Activated CD4-positive, CD25-positive, alpha-beta regulatory T cell (primary cell): ENCODE measurements at regions not wholly inside any gene's neighbourhood (a gene's known extent, or its start where the extent isn't known, plus 50 kb on each side); places are given as distances from the start of the nearest gene placed in this dataset.
"Not testable (repeated sequence)": the region's sequence is repeated elsewhere in the genome, so short reads cannot be mapped to it uniquely, and the experiment has no call there.

ENCODE experiments used
- DNase-seq, 4 experiments: peaks; one replicate each; lab custom pipeline; 2025; lab: John Stamatoyannopoulos, UW

DNA sequence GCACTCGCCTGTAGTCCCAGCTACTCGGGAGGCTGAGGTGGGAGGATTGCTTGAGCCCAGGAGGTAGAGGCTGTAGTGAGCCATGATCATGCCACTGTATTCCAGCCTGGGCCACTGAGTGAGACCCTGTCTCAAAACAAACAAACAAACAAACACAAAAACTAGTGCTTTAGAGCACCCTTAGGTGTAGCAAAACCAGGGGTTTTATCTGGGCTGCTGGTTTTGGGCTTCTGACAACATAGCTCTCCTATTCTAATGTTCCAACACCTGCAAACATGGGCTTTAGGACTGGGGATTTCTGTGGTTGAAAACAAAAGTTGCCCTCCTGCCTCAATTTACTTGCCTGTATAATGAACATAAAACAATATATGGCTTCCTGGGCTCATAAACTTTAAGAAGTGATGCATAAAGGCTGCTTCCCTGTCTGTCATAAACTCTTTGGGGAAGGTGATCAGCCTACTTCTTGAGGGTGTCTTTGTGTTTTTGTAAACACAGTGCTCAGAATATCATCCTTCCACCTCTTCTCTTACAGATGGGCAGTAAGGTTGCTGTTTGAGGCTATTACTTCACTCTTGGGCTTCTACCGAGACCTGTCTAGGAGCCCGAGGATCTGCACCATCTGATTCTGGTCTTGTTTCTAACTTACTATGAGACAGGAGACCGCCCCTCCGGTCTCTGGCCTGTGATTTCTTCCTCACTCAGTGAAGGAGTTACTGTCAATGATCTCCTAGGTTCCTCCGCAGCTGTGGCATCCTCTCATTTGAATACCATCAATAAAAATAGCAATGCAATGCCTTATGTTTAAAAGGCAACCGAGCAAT, 246.5 kb downstream of the MYCN start:
- DNase-seq, result no peak

DNA sequence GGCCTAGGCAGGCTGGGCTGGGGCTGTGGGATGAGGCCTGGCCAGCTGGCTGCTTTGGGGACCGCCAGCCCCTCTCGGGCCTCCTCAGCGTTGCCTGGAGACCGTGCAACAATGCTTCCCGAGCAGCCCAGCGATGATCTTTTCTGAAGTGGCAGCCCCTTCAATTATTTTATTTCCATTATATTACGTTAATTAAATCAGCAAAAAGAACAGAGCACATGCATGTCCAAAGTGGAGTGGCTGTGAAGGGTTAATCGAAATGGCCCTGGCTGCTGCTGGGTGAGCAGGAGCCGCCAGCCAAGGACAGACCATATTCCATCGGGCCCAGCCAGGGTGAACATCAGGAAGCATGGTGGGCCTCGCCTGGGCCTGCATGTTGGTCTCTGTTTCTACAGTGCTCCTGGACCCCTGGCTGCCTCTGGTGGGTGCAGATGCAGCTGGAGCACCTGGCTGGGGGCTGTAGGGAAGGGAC, 245.5 kb downstream of the MYCN start:
- DNase-seq, result no peak

GRCh38 chr2:16184945-16185660, 244.8 kb downstream of the MYCN start:
- no peak for DNase-seq

- DNase-seq, result no peak
These were observed 244.1 kb downstream of the MYCN start for GRCh38 chr2:16184341-16184890.

- DNase-seq, result no peak
These were observed 243.0 kb downstream of the MYCN start for GRCh38 chr2:16183345-16183744.

- DNase-seq, result no peak
These were observed 242.5 kb downstream of the MYCN start for GRCh38 chr2:16182841-16183240.

- not testable (repeated sequence) for DNase-seq
These were observed 242.0 kb downstream of the MYCN start for GRCh38 chr2:16182311-16182815.

DNA sequence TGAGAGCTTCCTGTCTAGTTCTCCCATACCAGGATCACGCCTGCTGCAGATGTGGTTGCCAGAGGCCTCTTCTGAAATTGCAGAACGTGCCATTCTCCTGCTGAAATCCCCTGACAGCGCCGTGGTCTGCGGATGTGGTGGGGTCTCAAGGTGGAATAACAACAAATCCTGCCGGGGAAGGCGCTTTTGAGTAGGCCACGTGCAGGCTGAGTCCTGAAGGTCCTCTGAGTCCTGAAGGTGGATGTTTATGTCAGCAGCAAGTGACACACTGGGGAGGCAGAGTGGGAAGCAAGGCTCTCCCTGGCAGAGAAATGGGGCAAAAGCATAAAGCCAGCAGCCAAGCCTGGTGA, 241.4 kb downstream of the MYCN start:
- DNase-seq, result no peak

DNA sequence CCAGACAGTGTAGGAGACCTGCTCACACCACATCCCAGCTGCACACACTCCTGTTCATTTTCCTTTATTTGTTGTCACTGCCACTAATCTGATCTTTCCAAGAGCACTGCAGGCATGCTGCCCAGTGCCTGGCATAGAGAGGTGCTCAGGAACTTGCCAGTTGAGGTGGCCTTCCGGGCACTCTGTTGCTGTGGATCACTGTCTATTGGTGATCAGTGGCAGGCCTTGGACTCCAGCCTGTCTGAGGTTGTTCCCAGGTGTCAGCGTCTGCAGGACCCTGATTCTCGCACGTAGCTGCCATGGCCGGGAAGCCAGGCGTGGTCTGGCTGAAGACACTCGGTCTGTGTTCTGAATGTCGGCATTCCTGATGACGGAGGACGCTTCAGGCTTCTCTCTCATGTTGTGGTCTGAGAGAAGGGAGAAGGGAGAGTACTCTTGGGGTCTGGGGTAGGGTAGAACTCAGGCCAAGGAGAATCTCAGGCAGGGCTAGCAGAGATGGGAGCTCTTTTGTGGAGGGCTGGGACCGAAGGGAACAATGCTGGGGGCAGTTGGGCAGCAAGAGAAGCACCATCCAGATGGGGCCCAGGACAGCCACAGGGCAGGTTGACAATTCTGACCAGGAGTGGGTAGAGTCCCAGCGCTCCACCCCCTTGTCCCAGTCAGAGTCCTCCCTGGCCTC, 240.9 kb downstream of the MYCN start:
- DNase-seq, result no peak

DNA sequence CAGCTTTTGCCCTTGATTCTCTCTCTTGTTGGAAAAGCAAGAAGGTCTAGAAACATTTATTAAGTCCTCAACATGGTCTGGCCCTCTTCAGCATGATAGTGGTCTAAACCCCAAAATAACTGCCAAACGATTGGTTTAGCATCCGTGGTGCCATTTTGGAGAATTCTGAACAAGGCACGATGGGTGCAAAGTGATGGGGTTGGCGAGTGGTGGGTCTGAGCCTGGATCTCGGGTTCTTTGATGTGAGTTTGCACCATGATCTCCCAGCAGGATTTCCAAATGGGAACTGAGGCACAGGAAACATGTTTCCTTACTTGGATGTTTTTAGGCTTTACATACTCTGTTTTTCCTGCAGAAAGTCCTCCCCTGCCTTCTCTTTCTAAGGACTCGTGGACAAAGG, 240.3 kb downstream of the MYCN start:
- no peak for DNase-seq

- no peak for DNase-seq
These were observed 239.5 kb downstream of the MYCN start for GRCh38 chr2:16179701-16180416.

DNA sequence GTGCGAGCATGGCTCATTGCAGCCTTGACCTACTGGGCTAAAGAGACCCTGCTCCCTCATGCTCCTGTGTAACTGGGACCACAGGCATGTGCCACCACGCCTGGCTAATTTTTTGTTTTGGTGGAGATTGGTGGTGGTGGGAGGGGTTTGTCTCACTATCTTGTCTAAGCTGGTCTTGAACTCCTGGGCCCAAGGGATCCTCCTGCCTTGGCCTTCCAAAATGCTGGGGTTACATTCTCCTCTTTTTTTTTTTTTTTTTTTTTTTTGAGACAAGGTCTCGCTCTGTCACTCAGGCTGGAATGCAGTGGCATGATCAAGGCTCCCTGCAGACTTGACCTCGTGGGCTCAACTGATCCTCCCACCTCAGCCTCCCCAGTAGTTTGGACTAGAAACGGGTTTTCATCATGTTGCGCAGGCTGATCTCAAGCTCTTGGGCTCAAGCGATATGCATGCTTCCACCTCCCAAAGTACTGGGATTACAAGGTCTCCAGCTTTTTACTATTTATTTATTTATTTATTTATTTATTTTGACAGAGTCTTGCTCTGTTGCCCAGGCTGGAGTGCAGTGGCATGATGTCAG, 238.3 kb downstream of the MYCN start:
- no peak for DNase-seq

DNA sequence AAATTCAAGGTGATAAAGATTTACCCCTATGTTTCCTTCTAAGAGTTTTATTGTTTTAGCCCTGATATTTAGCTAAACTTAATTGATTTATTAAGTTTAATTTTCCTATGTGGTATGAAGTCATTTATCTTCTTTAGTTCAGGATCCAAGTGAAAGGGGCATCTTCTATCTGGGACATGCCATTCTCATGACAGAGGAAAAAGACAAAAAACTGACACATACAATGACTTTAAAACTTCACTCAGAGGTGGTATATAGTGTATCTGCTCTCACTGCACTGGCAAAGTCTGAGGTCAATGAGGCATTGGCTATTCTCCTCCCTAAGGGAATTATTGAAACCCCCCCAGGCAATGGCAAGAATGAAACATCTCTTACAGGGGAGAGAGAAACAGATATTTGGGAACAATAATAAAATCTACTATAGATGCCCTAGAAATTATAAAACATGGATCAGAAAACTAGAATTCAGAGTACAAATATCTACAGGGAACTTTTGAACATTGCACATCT, 237.4 kb downstream of the MYCN start:
- DNase-seq, result no peak

DNA sequence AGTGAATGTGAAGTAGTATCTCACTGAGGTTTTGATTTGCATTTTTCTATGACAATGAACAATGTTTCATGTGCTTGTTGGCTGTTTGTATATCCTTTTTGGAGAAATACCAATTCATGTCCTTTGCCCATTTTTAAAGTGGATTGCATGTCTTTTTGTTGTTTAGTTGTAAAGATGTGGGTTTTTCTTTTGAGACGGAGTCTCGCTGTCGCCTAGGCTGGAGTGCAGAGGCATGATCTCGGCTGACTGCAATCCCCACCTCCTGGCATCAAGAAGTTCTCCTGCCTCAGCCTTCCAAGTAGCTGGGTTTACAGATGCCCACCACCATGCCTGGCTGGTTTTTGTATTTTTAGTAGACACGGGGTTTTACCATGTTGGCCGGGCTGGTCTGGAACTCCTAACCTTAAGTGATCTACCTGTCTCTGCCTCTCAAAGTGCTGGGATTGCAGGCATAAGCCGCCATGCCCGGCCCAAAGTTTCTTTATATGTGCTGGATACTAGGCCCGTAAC, 236.7 kb downstream of the MYCN start:
- DNase-seq, result no peak

DNA sequence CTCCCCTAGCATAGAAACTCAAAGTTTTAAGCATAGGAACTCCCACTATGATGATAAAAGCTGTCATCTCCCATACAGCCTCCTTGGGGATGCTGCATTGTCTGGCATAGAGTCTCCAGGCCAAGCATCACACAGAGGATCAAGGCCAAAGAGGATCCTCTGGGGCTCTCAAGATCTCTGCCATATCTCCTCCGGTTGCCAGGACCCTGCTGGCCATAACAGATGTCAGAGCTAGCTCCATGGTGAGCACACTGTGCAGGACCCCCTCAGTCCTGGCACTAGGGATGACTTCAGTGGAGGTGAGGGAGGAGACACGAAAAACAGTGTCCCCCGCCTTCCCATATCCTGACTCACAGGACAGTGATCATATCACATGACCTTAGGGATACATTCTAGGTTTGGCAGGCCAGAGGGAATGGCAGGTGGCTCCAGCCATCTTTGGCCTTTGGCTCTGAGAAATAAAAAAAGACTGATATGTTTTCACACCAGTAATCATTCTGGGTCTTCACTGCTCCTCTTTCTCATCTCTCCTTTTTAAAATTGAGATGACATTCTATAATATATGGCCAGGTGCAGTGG, 235.0 kb downstream of the MYCN start:
- no peak for DNase-seq

DNA sequence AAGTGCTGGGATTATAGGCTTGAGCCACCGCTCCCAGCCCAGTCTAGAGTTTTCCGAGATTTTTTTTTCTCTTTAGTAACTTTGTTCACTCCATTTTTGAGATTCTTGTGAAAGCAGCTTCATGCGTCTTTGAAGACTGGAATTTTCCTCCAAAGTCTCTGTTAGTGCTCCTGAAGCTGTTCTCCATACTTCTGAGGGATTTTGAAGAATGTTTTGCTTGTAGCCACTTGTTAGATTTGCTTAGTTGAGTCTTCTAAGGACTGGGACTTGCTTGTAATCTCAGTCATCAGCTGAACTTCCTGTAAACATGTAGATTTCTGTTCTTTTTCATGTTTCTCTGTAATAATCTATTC, 234.3 kb downstream of the MYCN start:
- no peak for DNase-seq

- no peak for DNase-seq
These were observed 233.7 kb downstream of the MYCN start for GRCh38 chr2:16173893-16174692.

DNA sequence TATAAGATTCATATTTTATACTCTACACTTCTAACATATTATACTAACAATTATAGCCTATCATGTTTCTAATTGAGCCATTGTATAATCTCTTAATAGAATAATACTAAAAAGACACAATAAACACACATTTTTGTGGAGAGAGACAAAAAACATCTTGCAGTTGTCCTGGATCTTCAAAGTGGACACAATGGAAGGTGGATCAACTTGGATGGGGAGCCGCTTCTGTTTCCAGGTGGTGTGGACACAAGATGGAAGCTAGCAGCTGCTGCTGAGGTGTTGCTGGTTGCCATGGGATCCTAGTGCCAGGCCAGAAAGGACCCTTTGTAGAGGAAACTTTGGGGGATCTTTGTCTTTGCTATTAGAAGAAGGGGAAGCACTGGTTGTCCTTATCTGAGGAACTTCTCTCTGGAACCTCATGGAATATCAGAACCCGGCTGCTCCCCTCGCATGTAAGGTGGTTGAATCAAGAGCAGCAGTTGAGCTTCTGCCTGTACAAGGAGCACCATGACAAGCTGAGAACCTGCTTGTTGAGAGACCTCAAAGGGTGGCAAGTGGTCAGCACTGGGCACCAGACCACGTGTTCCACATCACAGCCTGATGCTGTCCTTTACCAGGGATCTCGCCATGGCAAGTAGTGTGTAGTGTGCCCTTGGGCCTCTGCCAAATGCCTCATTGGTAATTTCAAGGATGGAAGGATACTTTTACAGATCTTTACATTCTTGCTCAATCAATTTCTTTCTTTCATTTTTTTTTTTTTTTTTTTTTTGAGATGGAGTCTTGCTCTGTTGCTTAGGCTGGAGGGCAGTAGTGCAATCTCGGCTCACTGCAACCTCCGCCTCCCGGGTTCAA, 232.2 kb downstream of the MYCN start:
- no peak for DNase-seq

- no peak for DNase-seq
These were observed 231.1 kb downstream of the MYCN start for GRCh38 chr2:16171425-16171920.
